H1 (cell line): ENCODE measurements at regions not wholly inside any gene's neighbourhood (a gene's known extent, or its start where the extent isn't known, plus 50 kb on each side); places are given as distances from the start of the nearest gene placed in this dataset.

Experiments used
- CTCF ChIA-PET: fragments of 300-600 bp; sonication (Branson Sonifier 250); formaldehyde crosslinking; loops from one replicate; lab custom pipeline; 2021; ENCODE audit not compliant: partially characterized antibody; lab: Charles Lee
- POLR2A ChIA-PET: fragments of 300-600 bp; sonication (Branson Sonifier 250); formaldehyde crosslinking; loops from one replicate; lab custom pipeline; 2021; ENCODE audit warnings: inconsistent platforms; ENCODE audit not compliant: partially characterized antibody; lab: Charles Lee
- DNase-seq, 2 experiments: peaks; one replicate each; pipeline versions ENCODE4 v3.0.0 to v3.0.0-alpha.2; 2010 to 2022; ENCODE audit warnings: low spot score in 2 of 2, low read depth in 1 of 2, mixed read lengths in 1 of 2
- FAIRE-seq: peaks from 2 replicates; lab custom pipeline; 2011; peaks lifted over from hg19 to GRCh38; lab: Jason Lieb, UNC
- H2AFZ ChIP-seq: 2 replicates; pipeline ENCODE4 v1.8.1; 2012; ENCODE audit warnings: low read length, inconsistent platforms
- H2AK5ac ChIP-seq: 2 replicates; pipeline ENCODE4 v1.6.1; 2013; ENCODE audit warnings: low read depth, low read length
- H2BK120ac ChIP-seq: replicated peaks from 2 replicates; pipeline ENCODE3; 2013; ENCODE audit warnings: low read depth, low read length, inconsistent platforms
- H2BK12ac ChIP-seq: 2 replicates; pipeline ENCODE4 v1.6.1; 2013; ENCODE audit warnings: low read depth, low read length
- H2BK15ac ChIP-seq: 2 replicates; pipeline ENCODE4 v1.6.1; 2013; ENCODE audit warnings: low read length
- H2BK20ac ChIP-seq: 2 replicates; pipeline ENCODE4 v1.6.1; 2013; ENCODE audit warnings: low read length
- H2BK5ac ChIP-seq: 2 replicates; pipeline ENCODE4 v1.6.1; 2013; ENCODE audit warnings: low read depth, low read length
- H3K14ac ChIP-seq: 2 replicates; pipeline ENCODE4 v1.6.1; 2013; ENCODE audit warnings: inconsistent platforms; ENCODE audit not compliant: insufficient read length
- H3K18ac ChIP-seq: 2 replicates; pipeline ENCODE4 v1.6.1; 2013; ENCODE audit warnings: low read length; ENCODE audit errors: extremely low read depth
- H3K23ac ChIP-seq: 2 replicates; pipeline ENCODE4 v1.6.1; 2013; ENCODE audit warnings: inconsistent platforms; ENCODE audit not compliant: insufficient read length
- H3K23me2 ChIP-seq: 2 replicates; pipeline ENCODE4 v1.6.1; 2013; ENCODE audit warnings: low read depth, low read length
- H3K27ac ChIP-seq: 2 replicates; pipeline ENCODE4 v1.6.1; 2011; ENCODE audit warnings: low read depth, low read length, inconsistent platforms
- H3K27me3 ChIP-seq, 4 experiments: replicated peaks in 1 of 4; 1 replicate in 1 of 4; 2 replicates in 3 of 4; pipeline versions ENCODE4 v1.6.1 to v1.8.1; 2011 to 2013; ENCODE audit warnings: low read length in 3 of 4, mild to moderate bottlenecking in 3 of 4, inconsistent platforms in 2 of 4, mixed read lengths in 2 of 4, moderate library complexity in 1 of 4; ENCODE audit not compliant: control insufficient read depth in 3 of 4, insufficient read depth in 3 of 4; ENCODE audit errors: extremely low read depth in 1 of 4
- H3K36me3 ChIP-seq, 4 experiments: 2 replicates each; pipeline versions ENCODE4 v1.6.1 to v1.8.1; 2011 to 2013; ENCODE audit warnings: mild to moderate bottlenecking in 4 of 4, low read length in 3 of 4, moderate library complexity in 2 of 4, control low read depth in 1 of 4, inconsistent platforms in 1 of 4; ENCODE audit not compliant: insufficient read depth in 4 of 4, control insufficient read depth in 2 of 4
- H3K4ac ChIP-seq: replicated peaks from 2 replicates; pipeline ENCODE3; 2013; ENCODE audit warnings: low read length, low read depth, mixed read lengths, inconsistent platforms; ENCODE audit not compliant: insufficient read length
- H3K4me1 ChIP-seq, 4 experiments: replicated peaks in 1 of 4; 1 replicate in 1 of 4; 2 replicates in 3 of 4; pipeline versions ENCODE4 v1.6.1 to v1.8.1; 2011 to 2013; ENCODE audit warnings: low read length in 3 of 4, inconsistent platforms in 2 of 4, mixed read lengths in 1 of 4; ENCODE audit not compliant: insufficient read depth in 4 of 4, control insufficient read depth in 3 of 4
- H3K4me2 ChIP-seq, 2 experiments: 2 replicates each; pipeline versions ENCODE4 v1.6.1 to v1.8.1; 2011 to 2013; ENCODE audit warnings: low read depth in 2 of 2, low read length in 2 of 2, control low read depth in 1 of 2, inconsistent platforms in 1 of 2, mild to moderate bottlenecking in 1 of 2; ENCODE audit not compliant: insufficient read depth in 1 of 2
- H3K4me3 ChIP-seq, 4 experiments: fragments of 200-600, 300-600 bp in 1 of 4; sonication (generic), shearing (Covaris generic), sonication (Bioruptor Twin) in 1 of 4; 2 replicates each; pipeline versions ENCODE4 v1.5.1 to v1.8.1; 2011 to 2016; ENCODE audit warnings: low read length in 4 of 4, low read depth in 3 of 4, control low read depth in 2 of 4, inconsistent platforms in 2 of 4, mild to moderate bottlenecking in 2 of 4, mixed read lengths in 1 of 4, moderate library complexity in 1 of 4; ENCODE audit not compliant: insufficient read depth in 2 of 4; ENCODE audit errors: extremely low read depth in 1 of 4
- H3K56ac ChIP-seq: replicated peaks from 2 replicates; pipeline ENCODE3; 2013; ENCODE audit warnings: low read depth, mild to moderate bottlenecking, mixed read lengths, low read length, inconsistent platforms; ENCODE audit not compliant: insufficient read length
- H3K79me1 ChIP-seq: 2 replicates; pipeline ENCODE4 v1.6.1; 2013; ENCODE audit warnings: low read depth, low read length, control low read depth
- H3K79me2 ChIP-seq, 2 experiments: 2 replicates each; pipeline versions ENCODE4 v1.6.1 to v1.8.1; 2012 to 2013; ENCODE audit warnings: low read length in 2 of 2, mild to moderate bottlenecking in 2 of 2, inconsistent platforms in 1 of 2; ENCODE audit not compliant: insufficient read depth in 2 of 2, control insufficient read depth in 1 of 2
- H3K9ac ChIP-seq, 4 experiments: replicated peaks in 1 of 4; 1 replicate in 1 of 4; 2 replicates in 3 of 4; pipeline versions ENCODE4 v1.6.1 to v1.8.1; 2011 to 2013; ENCODE audit warnings: low read depth in 3 of 4, low read length in 3 of 4, control low read depth in 2 of 4, mild to moderate bottlenecking in 2 of 4, moderate library complexity in 2 of 4, inconsistent platforms in 1 of 4; ENCODE audit errors: extremely low read depth in 1 of 4
- H3K9me3 ChIP-seq, 2 experiments: 2 replicates each; pipeline versions ENCODE4 v1.6.1 to v1.8.1; 2012 to 2013; ENCODE audit warnings: mild to moderate bottlenecking in 2 of 2, moderate library complexity in 2 of 2, control low read depth in 1 of 2, inconsistent platforms in 1 of 2, low read depth in 1 of 2, low read length in 1 of 2, mixed read lengths in 1 of 2; ENCODE audit not compliant: insufficient read depth in 2 of 2
- H4K20me1 ChIP-seq, 2 experiments: replicated peaks in 1 of 2; 2 replicates each; pipeline versions ENCODE3 to v1.8.1; 2011 to 2013; ENCODE audit warnings: inconsistent platforms in 2 of 2, low read length in 2 of 2, mild to moderate bottlenecking in 1 of 2; ENCODE audit not compliant: insufficient read depth in 2 of 2, control insufficient read depth in 1 of 2
- H4K5ac ChIP-seq: 2 replicates; pipeline ENCODE4 v1.6.1; 2013; ENCODE audit warnings: low read length, low read depth, mixed read lengths, inconsistent platforms; ENCODE audit not compliant: insufficient read length
- H4K8ac ChIP-seq: 2 replicates; pipeline ENCODE4 v1.8.0; 2013; ENCODE audit warnings: mild to moderate bottlenecking, moderate library complexity, low read length, inconsistent platforms; ENCODE audit not compliant: insufficient read depth; ENCODE audit errors: extremely low read depth
- H4K91ac ChIP-seq: replicated peaks from 2 replicates; pipeline ENCODE3; 2013; ENCODE audit warnings: low read length, mixed read lengths, inconsistent platforms; ENCODE audit not compliant: insufficient read length
- ATF2 ChIP-seq: IDR thresholded peaks from 2 replicates; pipeline ENCODE4 v1.6.1; 2012; ENCODE audit warnings: low read length, inconsistent platforms
- E2F6 ChIP-seq: IDR thresholded peaks from 2 replicates; pipeline ENCODE4 v1.6.1; 2012; ENCODE audit warnings: inconsistent platforms
- KDM1A ChIP-seq: fragments of 200-600, 300-600 bp; sonication (generic); IDR thresholded peaks from 2 replicates; pipeline ENCODE4 v1.7.1; 2016; ENCODE audit warnings: mild to moderate bottlenecking, low read length, borderline replicate concordance
- MAX ChIP-seq: IDR thresholded peaks from 2 replicates; pipeline ENCODE4 v1.6.1; 2012; ENCODE audit warnings: inconsistent platforms
- SIN3A ChIP-seq, 2 experiments: IDR thresholded peaks in 1 of 2; conservative IDR thresholded peaks in 1 of 2; 2 replicates each; pipeline ENCODE4 v1.6.1; 2011 to 2012; ENCODE audit warnings: low read length in 2 of 2, improper control_type of control experiment in 1 of 2, low read depth in 1 of 2, mild to moderate bottlenecking in 1 of 2
- SP2 ChIP-seq: IDR thresholded peaks from 2 replicates; pipeline ENCODE4 v1.6.1; 2012; ENCODE audit warnings: mild to moderate bottlenecking, low read length, inconsistent platforms
- SRF ChIP-seq: IDR thresholded peaks from 2 replicates; pipeline ENCODE4 v1.6.1; 2011; ENCODE audit warnings: mild to moderate bottlenecking, low read depth, low read length, moderate library complexity
- SUZ12 ChIP-seq: fragments of 200-600 bp; sonication (generic); IDR thresholded peaks from 2 replicates; pipeline ENCODE4 v1.6.1; 2012; ENCODE audit warnings: mild to moderate bottlenecking, inconsistent platforms, low read length, moderate library complexity, mixed read lengths
- TEAD4 ChIP-seq: IDR thresholded peaks from 2 replicates; pipeline ENCODE4 v1.6.1; 2012; ENCODE audit warnings: low read depth, low read length, inconsistent platforms, mixed read lengths
- WGBS, 2 experiments: shearing (Covaris generic) in 1 of 2; methylation state at CpG; one replicate each; pipeline versions ENCODE4 v1.1.6 to v1.1.7; 2013 to 2015; ENCODE audit warnings: low lambda C conversion rate in 2 of 2, mixed read lengths in 2 of 2, inconsistent platforms in 1 of 2, low coverage in 1 of 2, missing lambda C conversion rate in 1 of 2; ENCODE audit not compliant: insufficient replicate concordance in 2 of 2, insufficient coverage in 1 of 2, insufficient read length in 1 of 2; ENCODE audit errors: extremely low coverage in 1 of 2, missing lambda C conversion rate in 1 of 2; 5-methylcytosine and 5-hydroxymethylcytosine counted together

- Histone ChIP-seq H3K4me3 (no peak overlapping the region), H3K56ac (no peak overlapping the region), H2AFZ (no peak overlapping the region), H3K9ac (no peak overlapping the region), H3K9me3 (no peaks in the 10 kb centered on the region), H3K27me3 (no peaks in the 10 kb centered on the region), H4K8ac (no peak overlapping the region), H3K4me1 (peaks cover 0 to 2% (median 0%) of the 10 kb centered on the region in 4 experiments; a peak in 1 of 7 replicates), H4K91ac (no peak overlapping the region), H3K14ac (no peak overlapping the region), H3K4ac (no peak overlapping the region), H3K18ac (no peak overlapping the region), H2AK5ac (no peak overlapping the region; the same call in 1 of the 2 replicates), H2BK5ac (no peak overlapping the region), H2BK120ac (peak overlapping the region; percentile 5)
- CTCF ChIA-PET = interaction anchor here (1.1 to 1.5 kb wide), 3 partner anchors 11 to 48 kb away, joined by 3 to 4 read pairs (median 3); no protein-coding TSS in a partner anchor
- FAIRE-seq (no peak), DNase-seq (no peak)
- POLR2A ChIA-PET = interaction anchor here (1.3 kb wide), 1 partner anchor 8 kb away, joined by 3 read pairs; no protein-coding TSS in a partner anchor
- TF ChIP-seq KDM1A (no peak), SP2 (no peak), TEAD4 (no peak), E2F6 (no peak), SRF (no peak), SIN3A (conservative IDR thresholded peaks at IDR 0.05 in 1 of 2, IDR thresholded peaks at IDR 0.05 in 1 of 2; ENCODE audit: low read depth in 1 of 2, low read length in 2 of 2) (no peak), MAX (no peak), SUZ12 (no peak), ATF2 (no peak)
- TF ChIP-seq, all 59 proteins: peak for 0
- Histone ChIP-seq H3K27ac (no peak overlapping the region), H3K4me2 (no peak overlapping the region), H4K20me1 (no peaks in the 10 kb centered on the region), H3K23me2 (no peaks in the 10 kb centered on the region), H3K36me3 (no peaks in the 10 kb centered on the region), H3K79me1 (no peaks in the 10 kb centered on the region), H3K79me2 (no peaks in the 10 kb centered on the region), H2BK15ac (no peak overlapping the region), H4K5ac (no peak overlapping the region), H2BK20ac (no peak overlapping the region), H3K23ac (no peak overlapping the region), H2BK12ac (no peak overlapping the region)
- 84% methylated on average over 3 of the region's 3 CpGs; no CpG with 5 or more reads in 1 of the 2 experiments for WGBS, 2 experiments
These were observed 143.8 kb downstream of the PALM2AKAP2 start for GRCh38 chr9:109923806-109924205.
